ENCODE measurements at regions not wholly inside any gene's neighbourhood (a gene's known extent, or its start where the extent isn't known, plus 50 kb on each side); places are given as distances from the start of the nearest gene placed in this dataset.

DNA sequence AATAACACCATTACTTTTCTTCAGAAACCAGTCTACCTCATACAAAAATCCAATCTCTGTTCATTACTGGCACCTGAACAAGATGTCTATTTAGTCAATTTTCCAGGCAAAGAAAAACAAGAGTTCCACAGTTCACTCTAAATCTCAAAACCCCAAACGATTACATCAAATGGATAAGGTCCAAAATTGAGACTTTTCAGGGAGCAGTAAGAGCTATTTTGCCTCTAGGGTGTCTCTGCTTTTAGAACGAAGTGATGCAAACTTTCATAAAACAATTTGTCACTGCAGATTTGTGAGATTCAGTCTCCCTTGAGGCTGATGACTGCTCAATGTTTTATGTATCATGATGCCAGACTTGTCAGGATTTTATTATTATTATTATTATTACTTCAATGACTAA lies 937.0 kb upstream of the PHF14 start:
- DNase-seq: no peak

DNA sequence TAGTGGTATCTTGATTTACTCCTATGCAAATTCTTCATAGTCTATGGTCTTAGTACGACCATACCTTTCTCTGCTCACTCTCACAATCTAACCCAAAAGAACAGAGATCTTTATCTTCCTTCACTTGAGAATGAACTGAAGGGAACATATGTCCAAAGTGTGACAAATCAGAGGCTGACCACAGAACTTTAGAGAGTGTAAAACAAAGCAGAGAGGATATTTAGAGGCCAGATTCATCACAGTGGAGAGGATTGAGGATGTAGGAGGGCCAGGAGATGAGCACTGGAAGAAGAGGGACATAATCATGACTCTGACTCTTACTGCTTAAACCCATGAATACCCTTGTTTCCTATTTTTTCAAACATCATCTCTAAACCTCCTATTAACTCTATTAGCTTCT lies 935.3 kb upstream of the PHF14 start:
- no peak for DNase-seq

DNA sequence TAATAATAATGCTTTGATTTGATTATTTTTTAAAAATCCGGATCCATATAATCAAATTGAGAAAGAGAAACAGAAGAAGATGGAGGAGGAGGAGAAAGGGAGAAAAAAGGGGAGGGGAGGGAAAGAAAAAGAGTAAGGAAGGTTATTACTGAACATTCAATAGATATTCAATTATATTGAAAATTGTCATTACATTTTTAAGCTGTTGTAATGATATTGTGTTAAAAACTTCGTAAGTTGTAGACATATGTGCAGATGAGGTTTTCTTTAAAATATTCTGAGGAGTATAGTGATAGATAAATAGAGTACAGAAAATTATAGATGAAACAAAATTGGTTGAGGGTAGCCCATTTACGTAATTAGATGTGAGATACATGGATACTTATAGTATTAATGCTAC lies 933.0 kb upstream of the PHF14 start:
- DNase-seq: no peak

DNA sequence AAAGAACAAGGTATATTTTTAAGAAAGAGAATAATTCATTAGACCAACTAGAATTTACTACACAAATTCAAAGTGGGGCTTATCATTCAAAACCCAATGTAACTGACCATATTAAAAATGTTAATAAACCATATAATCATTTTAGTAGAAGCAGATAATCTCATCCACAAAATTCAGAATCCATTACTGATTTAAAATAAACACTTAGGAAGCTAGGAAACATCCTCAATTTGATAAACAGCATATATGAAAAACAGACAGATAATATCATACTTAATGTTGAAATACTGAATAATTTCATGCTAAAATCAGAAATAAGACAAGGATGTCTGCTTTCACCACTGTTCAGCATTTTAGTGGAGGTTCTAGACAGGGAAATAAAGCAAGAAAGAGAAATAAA lies 902.8 kb upstream of the PHF14 start:
- no peak for DNase-seq

DNA sequence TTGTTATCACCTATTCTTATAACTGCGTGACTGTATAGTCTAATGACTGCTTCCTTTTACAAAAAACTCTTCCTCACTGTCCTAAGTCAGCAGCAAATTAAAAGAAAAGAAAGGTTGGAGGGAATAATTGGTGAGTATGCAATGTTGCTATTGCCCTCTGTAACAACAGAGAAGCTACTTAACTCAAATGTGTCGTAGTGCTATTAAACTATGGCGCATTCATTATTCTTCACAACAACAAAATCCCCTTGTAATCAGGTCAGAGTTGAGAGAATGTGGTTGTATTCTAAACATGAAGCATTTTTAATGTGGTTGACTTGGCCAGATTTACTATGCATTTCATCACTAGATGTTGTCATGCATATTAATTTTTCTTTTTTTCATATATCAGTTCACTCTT lies 897.8 kb upstream of the PHF14 start:
- no peak for DNase-seq

DNA sequence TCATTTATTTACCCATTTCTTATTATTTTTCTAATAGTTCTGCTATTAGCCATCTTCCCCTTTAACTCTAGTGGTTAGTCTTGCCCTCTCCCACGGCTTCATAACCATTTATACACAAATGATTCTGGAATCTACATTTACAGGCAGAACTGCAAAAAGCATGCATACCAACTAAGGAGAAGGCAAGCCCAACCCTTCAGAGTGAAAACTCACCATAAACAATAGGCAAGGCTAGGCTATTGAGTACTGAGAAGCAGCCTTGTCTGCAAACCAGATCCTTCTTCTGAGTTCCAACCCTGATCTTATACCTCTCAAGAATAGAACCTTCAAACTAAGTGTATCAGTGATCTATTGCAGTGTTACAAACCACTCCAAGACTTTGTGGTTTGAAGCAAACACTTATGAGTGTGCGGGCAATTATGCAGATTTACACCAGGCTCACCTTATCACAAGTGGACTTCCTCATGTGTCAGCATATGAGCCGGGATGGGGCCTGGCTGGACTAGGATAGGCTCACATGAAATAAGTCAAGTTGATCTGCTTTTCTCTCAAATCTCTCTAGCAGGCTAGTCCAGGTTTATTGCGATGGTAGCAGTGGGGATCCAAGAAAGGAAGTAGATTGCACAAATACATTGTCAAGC lies 896.9 kb upstream of the PHF14 start:
- no peak for DNase-seq

DNA sequence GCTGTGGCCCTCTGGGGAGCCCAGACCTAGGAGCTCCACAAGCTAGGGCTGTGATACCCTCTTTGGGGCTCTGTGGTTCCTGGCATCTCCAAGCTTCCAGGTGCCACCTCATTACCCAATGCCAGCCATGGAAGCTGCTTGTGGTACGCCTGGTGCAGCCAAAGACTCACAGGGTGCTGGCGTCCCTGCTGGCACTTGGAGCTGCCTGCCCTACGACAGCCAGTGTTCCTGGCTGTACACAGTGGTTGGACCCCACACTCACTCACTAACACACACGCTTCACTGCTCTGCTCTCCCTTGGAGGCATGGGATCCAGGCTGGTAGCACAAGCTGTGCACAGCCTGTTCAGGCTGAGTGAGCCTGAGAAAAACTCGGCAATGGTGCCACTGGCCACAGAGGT lies 894.1 kb upstream of the PHF14 start:
- DNase-seq: no peak

DNA sequence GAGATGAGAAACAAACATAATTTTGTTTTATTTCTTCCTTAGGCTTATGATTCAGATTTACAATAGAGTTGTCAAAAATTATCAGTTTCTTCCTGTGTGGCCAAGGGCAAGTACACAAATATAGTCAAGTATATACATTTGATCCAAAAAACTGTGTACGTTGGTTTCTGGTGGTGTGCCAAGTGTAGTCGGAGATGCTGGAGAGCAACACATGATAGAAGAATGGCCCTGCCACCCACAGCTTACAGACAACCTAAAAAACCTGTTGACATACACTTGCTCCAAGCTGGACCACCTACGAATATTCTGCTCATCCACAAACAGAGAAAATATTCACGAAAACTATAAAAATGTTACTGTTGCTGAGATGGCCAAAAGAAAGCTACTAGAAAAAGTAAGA lies 890.8 kb upstream of the PHF14 start:
- DNase-seq: no peak

DNA sequence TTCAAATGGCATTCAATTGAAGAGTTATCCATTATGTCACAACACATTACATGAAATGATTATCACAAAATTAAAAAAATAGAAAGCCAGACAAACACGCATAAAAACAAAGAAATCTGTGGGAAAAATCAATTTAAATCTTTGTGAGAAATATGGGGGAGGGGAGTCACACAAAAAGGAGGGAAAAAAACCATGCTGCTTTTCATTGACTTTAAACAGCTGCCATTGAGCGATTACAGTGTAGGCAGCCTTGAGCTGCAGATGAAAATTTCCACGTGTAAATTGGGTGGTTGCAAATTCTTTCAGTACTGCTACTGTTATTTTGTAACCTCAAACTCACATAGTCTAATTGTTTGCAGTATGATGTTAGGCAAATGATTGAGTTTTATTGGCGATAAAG lies 889.9 kb upstream of the PHF14 start:
- no peak for DNase-seq

DNA sequence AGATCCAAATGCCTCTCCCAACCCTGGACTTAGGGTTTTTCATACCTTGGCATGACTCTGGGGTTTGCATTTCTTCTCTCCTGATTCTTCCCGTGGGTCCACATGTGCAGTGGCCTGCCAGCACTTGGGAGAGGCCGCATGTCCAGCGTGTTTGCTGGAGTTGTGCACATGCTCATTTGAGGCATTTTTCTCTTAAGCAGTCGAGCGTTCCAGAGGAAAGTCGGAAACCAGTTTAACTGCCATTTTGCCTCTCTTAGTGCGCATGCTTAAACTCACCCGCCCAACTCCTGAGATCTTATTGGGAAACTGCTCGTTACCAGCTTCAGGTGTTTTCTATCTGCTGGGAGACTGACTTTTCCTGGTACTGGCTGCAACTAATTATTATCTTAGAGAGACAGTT lies 888.4 kb upstream of the PHF14 start:
- no peak for DNase-seq

DNA sequence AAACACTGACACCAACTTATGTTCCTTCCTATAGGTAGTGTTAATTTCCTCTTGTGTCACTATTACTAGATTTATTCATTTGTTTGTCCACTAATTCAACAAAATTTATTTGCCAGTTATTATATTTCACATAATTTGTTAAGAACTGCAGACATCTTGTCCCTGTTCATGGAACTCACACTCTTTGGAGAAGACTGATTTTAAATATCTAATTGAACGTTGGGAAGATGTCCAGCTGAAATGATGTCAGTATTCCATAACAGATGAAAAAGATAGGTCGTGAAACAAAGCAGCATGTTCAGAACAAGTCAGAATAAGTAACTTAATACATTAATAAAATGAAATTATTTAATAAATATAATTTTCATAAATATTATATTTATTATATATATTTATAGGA lies 873.1 kb upstream of the PHF14 start:
- DNase-seq: no peak

DNA sequence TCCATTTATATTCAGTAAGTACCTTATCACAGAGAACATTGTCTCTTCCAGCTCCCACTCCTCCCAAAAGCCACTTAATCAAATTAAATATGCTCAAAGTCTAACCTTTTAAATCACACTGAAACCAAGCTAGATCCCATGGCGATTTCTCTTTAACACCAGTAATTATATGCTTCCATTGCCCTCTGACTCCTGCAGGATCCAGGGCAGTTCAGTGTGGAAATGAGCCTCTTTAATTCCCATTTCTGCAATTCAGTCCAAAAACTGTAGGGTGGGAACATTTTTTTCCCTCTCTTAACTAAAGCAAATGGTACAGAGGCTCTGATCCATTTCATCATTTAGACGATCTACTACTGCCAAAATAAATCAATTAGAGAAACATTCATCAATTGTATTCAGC lies 872.3 kb upstream of the PHF14 start:
- no peak for DNase-seq

DNA sequence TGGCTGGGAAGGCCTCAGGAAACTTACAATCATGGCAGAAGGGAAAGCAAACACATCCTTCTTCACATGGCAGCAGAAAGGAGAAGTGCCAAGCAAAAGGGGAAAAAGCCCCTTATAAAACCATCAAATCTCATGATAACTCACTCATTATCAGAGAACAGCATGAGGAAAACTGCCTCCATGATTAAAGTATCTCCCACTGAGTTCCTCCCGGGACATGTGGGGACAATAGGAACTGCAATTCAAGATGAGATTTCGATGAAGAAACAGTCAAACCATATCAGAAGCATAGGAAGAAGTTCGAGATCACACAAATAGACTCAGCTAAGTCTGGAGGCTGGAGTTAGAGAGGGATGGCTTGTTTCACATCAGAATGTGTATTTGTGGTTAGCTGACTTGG lies 869.4 kb upstream of the PHF14 start:
- no peak for DNase-seq

DNA sequence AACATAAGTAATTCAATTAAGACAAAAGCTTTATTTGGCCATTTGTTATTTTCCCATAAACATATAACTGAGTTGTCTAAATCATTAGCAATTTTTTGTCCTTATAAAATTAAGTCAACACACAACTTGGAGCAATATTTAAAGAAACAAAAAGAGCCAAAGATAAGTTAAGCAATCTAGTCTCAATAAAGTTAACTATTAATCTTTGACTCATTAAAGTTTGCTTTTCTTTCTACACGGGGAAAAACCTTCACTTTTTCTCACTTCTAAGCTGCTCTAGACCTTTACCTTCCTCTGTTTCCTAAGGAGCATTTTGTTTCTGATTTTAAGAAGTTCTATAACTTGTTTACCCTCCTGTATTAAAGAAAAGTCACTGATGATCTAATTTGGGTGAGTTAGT lies 867.1 kb upstream of the PHF14 start:
- no peak for DNase-seq

DNA sequence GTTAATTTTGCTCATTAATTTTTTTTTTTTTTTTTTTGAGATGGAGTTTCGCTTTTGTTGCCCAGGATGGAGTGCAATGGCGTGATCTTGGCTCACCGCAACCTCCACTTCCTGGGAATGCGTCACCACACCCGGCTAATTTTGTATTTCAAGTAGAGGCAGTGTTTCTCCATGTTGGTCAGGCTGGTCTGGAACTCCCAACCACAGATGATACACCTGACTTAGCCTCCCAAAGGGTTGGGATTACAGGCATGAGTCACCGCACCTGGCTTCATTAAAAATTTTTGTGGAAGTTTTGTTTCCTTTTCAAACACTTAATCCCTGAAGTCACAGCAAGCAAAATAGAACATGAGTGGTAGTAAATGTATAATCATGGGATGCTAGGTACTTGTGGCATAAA lies 857.2 kb upstream of the PHF14 start:
- DNase-seq: no peak

DNA sequence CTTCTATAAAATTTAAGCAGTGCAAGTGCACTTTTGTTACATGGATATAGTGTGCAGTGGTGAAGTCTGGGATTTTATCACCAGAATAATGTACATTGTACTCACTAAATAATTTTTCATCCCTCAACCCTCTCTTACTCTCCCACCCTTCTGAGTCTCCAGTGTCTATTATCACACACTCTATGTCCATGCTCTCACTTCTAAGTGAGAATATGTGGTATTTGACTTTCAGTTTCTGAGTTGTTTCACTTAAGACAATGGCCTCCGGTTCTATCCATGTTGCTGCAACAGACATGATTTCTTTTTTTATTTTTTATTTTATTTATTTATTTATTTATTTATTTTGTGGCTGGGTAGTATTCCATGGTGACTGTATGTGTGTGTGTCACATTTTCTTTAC lies 855.9 kb upstream of the PHF14 start:
- DNase-seq: no peak

DNA sequence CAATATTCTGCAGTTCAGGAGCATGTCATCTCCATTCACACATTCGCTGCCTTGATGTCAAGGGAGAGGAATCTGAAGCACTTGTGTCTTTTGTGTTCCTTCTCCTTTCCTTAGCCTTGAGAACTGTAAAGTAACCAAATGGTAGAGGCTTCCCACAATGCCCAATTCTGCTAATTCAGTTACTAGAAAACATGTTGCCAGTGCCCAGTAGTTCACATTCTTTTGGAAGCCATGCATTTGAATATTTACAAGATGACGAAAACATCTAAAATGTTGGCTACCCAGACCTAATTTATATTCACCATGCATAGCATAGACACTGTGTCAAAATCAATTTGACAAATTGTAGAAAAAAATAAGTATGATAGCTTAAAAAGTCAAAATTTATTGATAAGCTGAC lies 852.7 kb upstream of the PHF14 start:
- DNase-seq: no peak

DNA sequence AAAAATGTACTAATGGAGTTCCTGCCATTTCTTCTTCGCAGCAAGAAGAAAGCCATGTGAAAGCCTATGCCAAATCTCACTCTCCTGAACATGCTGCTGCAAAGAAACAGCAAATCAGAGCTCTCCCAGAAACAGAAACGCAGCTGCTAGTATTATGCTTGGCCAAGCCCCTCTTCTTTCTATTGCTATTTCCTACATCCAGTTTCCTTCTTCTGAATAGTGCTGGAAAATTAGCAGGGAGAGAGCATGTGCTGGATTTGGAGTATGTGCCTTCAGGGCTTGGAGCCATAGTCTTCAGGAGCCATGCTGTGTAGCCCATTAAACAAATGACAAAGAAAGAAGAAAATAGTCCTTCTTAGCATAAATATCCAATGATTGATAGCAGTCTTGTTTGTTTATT lies 852.0 kb upstream of the PHF14 start:
- peak; percentile 34 for DNase-seq

DNA sequence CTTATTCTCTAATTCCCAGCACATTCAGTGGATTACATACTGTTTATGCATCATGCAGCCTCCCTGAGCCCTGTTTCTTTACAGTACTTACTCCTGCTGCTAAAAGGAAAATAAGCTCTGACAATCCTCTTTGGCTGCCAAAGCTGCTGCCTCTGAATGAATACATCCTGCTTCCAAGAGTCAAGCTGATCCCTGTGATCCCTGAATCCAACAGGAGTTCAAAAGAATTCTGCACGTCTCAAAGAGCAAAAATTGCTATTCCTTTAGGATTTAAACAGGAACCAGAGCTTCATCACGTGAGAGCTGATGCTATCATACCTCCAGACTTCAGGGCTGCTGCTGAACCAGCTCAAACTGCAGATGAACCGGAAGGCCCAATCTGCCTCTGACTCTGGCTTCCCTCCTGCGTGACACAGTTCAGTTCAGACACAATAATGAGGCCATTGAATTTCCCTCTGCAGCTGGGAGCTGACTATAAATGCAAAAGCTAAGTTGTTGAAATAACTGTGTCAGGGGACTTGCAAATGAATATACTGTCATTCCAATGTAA lies 851.0 kb upstream of the PHF14 start:
- DNase-seq: peak; percentile 56

DNA sequence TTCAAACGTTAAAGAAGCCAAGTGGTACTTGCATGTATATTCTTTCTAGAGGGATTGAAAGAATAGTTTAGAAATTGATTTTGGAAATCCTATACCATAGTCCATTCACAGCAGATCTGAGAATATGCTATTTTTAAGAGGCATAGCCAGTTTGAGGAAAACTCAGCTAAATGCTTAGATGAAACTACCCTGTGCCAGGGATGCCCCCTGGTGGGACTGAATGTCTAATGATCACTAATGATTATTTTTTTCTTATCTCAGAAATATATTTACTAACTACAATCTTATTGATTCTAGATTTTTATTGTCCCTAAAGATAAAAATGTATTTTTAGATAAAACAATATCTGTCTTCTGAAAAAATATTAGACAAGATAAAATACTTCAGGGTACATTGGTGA lies 844.9 kb upstream of the PHF14 start:
- DNase-seq: no peak

DNA sequence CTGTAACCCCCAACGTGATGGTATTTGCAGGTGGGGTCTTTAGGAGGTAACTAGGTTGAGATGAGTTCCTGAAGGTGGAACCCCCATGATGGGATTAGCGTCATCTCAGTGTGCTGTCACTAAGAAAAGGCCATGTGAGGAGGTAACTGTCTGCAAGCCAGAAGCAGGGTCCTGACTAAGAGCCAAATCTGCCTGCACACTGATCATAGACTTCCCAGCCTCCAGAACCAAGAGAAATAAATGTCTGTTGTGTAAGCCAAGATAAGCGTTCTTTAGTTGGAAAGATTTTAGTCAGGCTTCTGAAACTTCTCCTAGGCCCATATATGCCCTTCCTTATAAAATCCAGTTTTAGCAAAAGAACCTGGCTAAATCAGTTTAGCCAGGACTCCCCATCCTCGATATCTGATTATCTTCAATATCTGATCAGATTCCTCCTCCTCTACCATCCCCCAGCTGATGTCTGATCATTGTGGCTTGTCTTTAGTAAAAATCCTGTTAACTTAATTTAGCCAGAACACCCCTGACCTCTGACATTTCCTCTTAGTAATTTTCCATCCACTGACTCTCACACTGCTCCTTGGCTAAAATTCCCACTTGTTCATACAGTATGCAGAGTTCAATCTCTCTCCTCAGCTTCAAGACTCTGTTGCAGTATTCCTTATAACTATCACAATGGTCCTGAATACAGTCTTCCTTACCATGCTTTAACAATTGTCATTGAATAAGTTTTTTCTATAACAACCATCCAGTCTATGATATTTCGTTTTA lies 835.4 kb upstream of the PHF14 start:
- no peak for DNase-seq

DNA sequence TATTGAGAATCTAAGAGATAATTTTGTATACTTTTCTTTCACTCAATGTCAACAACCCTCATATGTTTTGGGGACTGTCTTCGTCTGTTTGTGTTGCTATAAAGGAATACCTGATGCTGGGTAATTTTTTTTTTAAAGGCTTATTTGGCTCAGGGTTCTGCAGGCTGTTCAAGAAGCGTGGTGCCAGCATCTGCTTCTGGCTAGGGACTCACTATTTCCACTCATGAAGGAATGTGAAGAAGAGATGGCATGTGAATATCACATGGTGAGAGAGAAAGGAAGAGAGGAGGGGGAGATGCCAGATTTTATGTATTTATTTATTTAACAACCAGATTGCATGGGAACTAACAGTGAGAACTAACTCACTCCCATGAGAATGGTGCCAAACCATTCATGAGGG lies 827.4 kb upstream of the PHF14 start:
- no peak for DNase-seq

DNA sequence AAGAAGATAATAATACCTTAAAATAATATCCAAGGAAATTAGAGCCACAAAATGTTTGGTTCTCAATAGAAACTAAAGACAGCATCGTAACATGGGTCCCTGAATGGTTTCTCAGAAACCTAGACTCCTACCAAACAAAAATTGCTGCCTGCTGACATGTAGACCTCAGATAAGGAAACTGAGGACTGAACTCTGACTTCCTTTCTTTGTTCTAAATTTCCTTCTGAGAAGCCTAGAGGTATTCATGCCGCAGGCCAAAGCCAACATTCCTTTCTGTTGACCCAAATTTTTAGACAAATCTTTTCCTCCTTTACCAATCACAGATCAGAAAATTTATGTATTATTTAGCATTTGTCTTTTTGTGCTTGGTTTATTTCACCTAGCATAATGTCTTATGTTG lies 816.7 kb upstream of the PHF14 start:
- no peak for DNase-seq

DNA sequence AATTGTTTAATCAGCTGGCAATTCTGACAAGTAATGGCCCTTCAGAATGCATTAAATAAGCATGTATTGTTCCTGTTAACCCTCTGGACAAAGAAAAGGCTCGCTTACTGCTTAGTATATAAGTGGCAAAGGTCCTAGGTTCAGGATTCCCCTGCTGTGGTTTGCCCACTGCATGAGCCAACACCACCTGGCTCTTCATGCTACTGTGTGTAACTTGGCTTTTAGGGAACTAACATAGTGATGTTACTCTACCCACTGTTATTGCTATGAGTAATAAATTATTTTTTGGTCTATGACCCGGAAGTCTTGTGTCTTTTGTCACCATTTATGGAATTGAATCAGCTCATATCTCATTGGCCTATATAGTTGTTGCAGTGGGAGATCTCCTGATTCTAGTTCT lies 791.7 kb upstream of the PHF14 start:
- no peak for DNase-seq

DNA sequence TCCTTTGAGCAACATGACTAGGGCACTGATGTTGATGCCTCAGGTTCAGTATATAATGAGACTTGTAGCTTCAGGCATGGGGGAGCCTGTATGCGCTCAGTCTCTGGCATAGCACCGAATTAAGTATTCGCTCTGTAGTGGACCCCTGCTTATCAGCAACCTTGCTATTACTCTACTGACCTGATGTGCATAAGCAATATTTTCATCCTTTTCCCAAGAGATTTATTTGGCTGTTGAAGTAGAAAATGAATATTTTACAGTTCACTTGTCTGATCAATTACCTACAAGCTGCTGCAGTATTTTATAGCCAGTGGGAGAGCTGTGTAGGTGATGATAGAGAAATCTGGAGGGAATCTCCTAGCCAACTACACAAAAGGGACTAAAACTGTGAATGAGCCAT lies 781.6 kb upstream of the PHF14 start:
- no peak for DNase-seq

Data from left hindlimb (tissue), 1 donor.